Loucy (cell line): ENCODE measurements at regions not wholly inside any gene's neighbourhood (a gene's known extent, or its start where the extent isn't known, plus 50 kb on each side); places are given as distances from the start of the nearest gene placed in this dataset.

ENCODE experiments used
- H2AFZ ChIP-seq: fragments of 200-600 bp; sonication (generic); 2 replicates; pipeline ENCODE4 v1.6.0; 2016; ENCODE audit warnings: antibody characterized with exemption, mild to moderate bottlenecking, low read length, moderate library complexity
- H3F3A ChIP-seq: fragments of 200-600 bp; 2 replicates; pipeline ENCODE4 v1.6.0; 2016; ENCODE audit warnings: antibody characterized with exemption, low read depth, mild to moderate bottlenecking
- H3K27me3 ChIP-seq: fragments of 200-600 bp; sonication (generic); 2 replicates; pipeline ENCODE4 v1.6.1; 2014; ENCODE audit warnings: low read length, mild to moderate bottlenecking; ENCODE audit not compliant: insufficient read depth, poor library complexity, severe bottlenecking
- H3K36me3 ChIP-seq: fragments of 200-600 bp; sonication (generic); 2 replicates; pipeline ENCODE4 v1.6.1; 2016; ENCODE audit warnings: low read length; ENCODE audit not compliant: insufficient read depth
- H3K4me1 ChIP-seq: fragments of 200-600 bp; sonication (generic); 2 replicates; pipeline ENCODE4 v1.5.1; 2014; ENCODE audit warnings: low read length, mild to moderate bottlenecking; ENCODE audit not compliant: insufficient read depth, poor library complexity, severe bottlenecking
- H3K4me2 ChIP-seq: fragments of 200-600 bp; sonication (generic); 2 replicates; pipeline ENCODE4 v1.6.0; 2014; ENCODE audit warnings: antibody characterized with exemption, low read length, low read depth, mild to moderate bottlenecking; ENCODE audit not compliant: poor library complexity, severe bottlenecking
- H3K4me3 ChIP-seq: fragments of 200-600 bp; sonication (generic); 2 replicates; pipeline ENCODE4 v1.5.1; 2014; ENCODE audit warnings: low read length, mild to moderate bottlenecking, mixed read lengths; ENCODE audit not compliant: poor library complexity, severe bottlenecking
- H3K79me2 ChIP-seq: fragments of 200-600 bp; sonication (generic); 2 replicates; pipeline ENCODE4 v1.6.1; 2014; ENCODE audit warnings: low read length; ENCODE audit not compliant: insufficient read depth
- H3K9ac ChIP-seq: fragments of 200-600 bp; sonication (generic); 2 replicates; pipeline ENCODE4 v1.6.0; 2014; ENCODE audit warnings: mild to moderate bottlenecking, low read depth, low read length, moderate library complexity; ENCODE audit not compliant: poor library complexity, severe bottlenecking
- H3K9me2 ChIP-seq: fragments of 200-600 bp; sonication (generic); replicated peaks from 2 replicates; pipeline ENCODE4 v1.6.1; 2016; ENCODE audit warnings: low read depth, low read length, mixed read lengths
- H3K9me3 ChIP-seq: fragments of 200-600 bp; sonication (generic); 2 replicates; pipeline ENCODE4 v1.6.1; 2014; ENCODE audit warnings: mild to moderate bottlenecking, antibody characterized with exemption, low read length, low read depth; ENCODE audit not compliant: insufficient read depth
- H4K20me1 ChIP-seq: fragments of 200-600 bp; sonication (generic); 2 replicates; pipeline ENCODE4 v1.6.0; 2014; ENCODE audit warnings: antibody characterized with exemption, low read length, mild to moderate bottlenecking; ENCODE audit not compliant: insufficient read depth, poor library complexity, severe bottlenecking
- CTCF ChIP-seq: fragments of 200-600 bp; sonication (generic); conservative IDR thresholded peaks from 2 replicates; pipeline ENCODE4 v1.5.1; 2014; ENCODE audit warnings: mild to moderate bottlenecking, antibody characterized with exemption, low read length
- EZH2phosphoT487 ChIP-seq: fragments of 200-600 bp; IDR thresholded peaks from 2 replicates; pipeline ENCODE4 v1.6.1; 2018; ENCODE audit warnings: antibody characterized with exemption, mild to moderate bottlenecking, moderate library complexity, borderline replicate concordance

- H3K27me3 ChIP-seq, result peaks cover 85% of the 10 kb centered on the region
- no peaks in the 10 kb centered on the region for H3F3A ChIP-seq
These were observed 178.0 kb upstream of the DPT start for GRCh38 chr1:168907053-168907452.

GRCh38 chr1:168907786-168908348 lies 178.9 kb upstream of the DPT start:
- no peaks in the 10 kb centered on the region for H3K9me2 ChIP-seq
- H3K4me2 ChIP-seq, result no peak overlapping the region
- TF ChIP-seq EZH2phosphoT487 (no peak), CTCF (no peak)
- peaks cover 88% of the 10 kb centered on the region for H3K27me3 ChIP-seq
- no peak overlapping the region for H2AFZ ChIP-seq
- no peaks in the 10 kb centered on the region for H3K36me3 ChIP-seq
- no peaks in the 10 kb centered on the region for H3K79me2 ChIP-seq
- H4K20me1 ChIP-seq, result no peaks in the 10 kb centered on the region
- H3K4me3 ChIP-seq, result no peak overlapping the region
- no peaks in the 10 kb centered on the region for H3K9me3 ChIP-seq
- H3K4me1 ChIP-seq, result no peaks in the 10 kb centered on the region
- no peaks in the 10 kb centered on the region for H3F3A ChIP-seq
- H3K9ac ChIP-seq, result no peak overlapping the region

More at GRCh38 chr1:168907053-168907452, 178.0 kb upstream of the DPT start:
- Histone ChIP-seq H4K20me1 (no peaks in the 10 kb centered on the region), H2AFZ (no peak overlapping the region), H3K36me3 (no peaks in the 10 kb centered on the region), H3K9me2 (no peaks in the 10 kb centered on the region), H3K9ac (no peak overlapping the region), H3K79me2 (no peaks in the 10 kb centered on the region), H3K4me1 (no peaks in the 10 kb centered on the region), H3K4me2 (no peak overlapping the region), H3K9me3 (no peaks in the 10 kb centered on the region), H3K4me3 (no peak overlapping the region)
- TF ChIP-seq CTCF (no peak), EZH2phosphoT487 (no peak)

GRCh38 chr1:168910403-168910802 lies 181.4 kb upstream of the DPT start:
- no peak overlapping the region for H3K4me2 ChIP-seq
- no peaks in the 10 kb centered on the region for H3K9me2 ChIP-seq
- H3F3A ChIP-seq, result no peaks in the 10 kb centered on the region
- H3K9ac ChIP-seq, result no peak overlapping the region
- H3K4me1 ChIP-seq, result no peaks in the 10 kb centered on the region
- no peaks in the 10 kb centered on the region for H3K36me3 ChIP-seq
- no peak overlapping the region for H2AFZ ChIP-seq
- peaks cover 65% of the 10 kb centered on the region for H3K27me3 ChIP-seq
- H4K20me1 ChIP-seq, result no peaks in the 10 kb centered on the region
- no peaks in the 10 kb centered on the region for H3K9me3 ChIP-seq
- H3K79me2 ChIP-seq, result no peaks in the 10 kb centered on the region
- TF ChIP-seq CTCF (no peak), EZH2phosphoT487 (no peak)
- H3K4me3 ChIP-seq, result no peak overlapping the region
